KBM-7 (cell line): ENCODE measurements at regions not wholly inside any gene's neighbourhood (a gene's known extent, or its start where the extent isn't known, plus 50 kb on each side); places are given as distances from the start of the nearest gene placed in this dataset.
A peak's percentile ranks its signal among the peaks of the same experiment; 100 is the strongest.
"Not testable (repeated sequence)": the region's sequence is repeated elsewhere in the genome, so short reads cannot be mapped to it uniquely, and the experiment has no call there.

ENCODE experiments used
- DNase-seq: peaks from one replicate; pipeline ENCODE4 v3.0.0-alpha.2; 2015
- in situ Hi-C: fragments of 300-500 bp; cut with MboI; formaldehyde crosslinking; loops from 2 replicates; pipeline ENCODE4 v1.14.3; 2020; ENCODE audit warnings: low sequenced_read_pairs, low pct_unique_long_range_greater_than_20kb, mixed read lengths

DNA sequence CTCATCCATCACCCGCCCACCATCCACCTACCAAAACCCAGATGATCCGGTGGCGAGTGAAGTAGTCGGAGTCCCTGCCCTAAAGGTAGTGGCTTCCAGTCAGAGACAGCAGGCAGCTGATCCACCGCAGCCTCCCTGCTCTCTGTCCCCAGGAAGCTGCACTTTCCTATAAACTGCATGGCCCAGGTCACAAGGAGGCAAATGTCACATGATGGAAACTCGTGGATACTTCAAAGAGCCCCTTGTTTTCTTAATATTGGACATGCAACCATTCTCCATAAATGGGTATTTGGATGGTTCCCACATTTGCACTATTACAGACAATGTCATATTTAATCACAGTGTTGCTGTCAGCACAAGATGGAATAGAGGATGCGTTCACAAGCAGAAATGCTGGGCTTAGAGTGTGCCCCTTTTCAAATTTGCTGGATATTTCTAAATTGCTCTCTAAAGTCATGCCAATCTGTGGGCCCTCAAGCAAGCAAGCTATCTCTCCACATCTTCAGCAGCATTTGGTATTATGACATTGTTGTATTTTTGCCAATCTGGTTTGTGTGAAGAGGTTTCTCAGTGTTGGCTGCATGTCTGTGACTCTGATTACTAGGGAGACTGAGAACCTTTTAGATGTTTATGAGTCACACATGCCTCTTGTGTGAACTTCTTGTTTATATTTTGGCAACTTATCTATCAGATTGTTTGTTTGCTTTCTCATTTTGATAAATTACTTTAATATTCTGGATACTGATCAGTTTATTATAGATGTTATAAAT, 822.0 kb downstream of the TNS3 start:
- DNase-seq = no peak

DNA sequence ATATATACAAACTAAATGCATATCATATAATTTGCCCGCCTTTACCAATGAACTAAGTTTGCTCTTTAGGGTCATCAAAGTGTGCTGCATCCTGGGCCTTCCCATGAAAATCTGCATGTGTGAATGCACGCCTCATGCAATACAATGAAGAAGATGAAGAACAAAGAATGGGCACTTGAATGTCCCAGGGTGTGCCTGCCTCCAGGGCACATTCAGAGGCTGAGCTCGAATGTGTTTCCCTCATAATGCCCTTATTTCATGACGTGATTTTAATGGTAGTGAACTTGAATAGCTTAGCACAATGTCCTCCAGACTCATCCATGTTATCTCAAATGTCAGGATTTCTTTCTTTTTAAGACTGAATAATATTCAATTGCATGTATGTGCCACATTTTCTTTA, 824.9 kb downstream of the TNS3 start:
- DNase-seq = no peak
- in situ Hi-C loops = no loop called here

More for the DNA sequence above, 822.0 kb downstream of the TNS3 start:
- in situ Hi-C loops = no loop called here

DNA sequence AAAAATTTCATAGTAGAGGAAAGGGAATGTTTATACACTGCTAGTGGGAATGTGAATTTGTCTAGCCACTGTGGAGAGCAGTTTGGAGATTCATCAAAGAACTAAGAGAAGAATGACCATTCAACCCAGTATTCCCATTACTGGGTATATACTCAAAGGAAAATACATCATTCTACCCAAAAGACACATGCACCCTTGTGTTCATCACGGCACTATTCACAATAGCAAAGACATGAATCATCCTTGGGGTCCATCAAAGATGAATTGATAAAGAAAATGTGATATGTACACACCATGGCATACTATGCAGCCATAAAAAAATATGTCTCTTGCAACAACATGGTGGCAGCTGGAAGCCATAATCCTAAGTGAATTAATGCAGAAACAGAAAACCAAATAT, 825.7 kb downstream of the TNS3 start:
- in situ Hi-C loops = no loop called here
- DNase-seq = no peak

DNA sequence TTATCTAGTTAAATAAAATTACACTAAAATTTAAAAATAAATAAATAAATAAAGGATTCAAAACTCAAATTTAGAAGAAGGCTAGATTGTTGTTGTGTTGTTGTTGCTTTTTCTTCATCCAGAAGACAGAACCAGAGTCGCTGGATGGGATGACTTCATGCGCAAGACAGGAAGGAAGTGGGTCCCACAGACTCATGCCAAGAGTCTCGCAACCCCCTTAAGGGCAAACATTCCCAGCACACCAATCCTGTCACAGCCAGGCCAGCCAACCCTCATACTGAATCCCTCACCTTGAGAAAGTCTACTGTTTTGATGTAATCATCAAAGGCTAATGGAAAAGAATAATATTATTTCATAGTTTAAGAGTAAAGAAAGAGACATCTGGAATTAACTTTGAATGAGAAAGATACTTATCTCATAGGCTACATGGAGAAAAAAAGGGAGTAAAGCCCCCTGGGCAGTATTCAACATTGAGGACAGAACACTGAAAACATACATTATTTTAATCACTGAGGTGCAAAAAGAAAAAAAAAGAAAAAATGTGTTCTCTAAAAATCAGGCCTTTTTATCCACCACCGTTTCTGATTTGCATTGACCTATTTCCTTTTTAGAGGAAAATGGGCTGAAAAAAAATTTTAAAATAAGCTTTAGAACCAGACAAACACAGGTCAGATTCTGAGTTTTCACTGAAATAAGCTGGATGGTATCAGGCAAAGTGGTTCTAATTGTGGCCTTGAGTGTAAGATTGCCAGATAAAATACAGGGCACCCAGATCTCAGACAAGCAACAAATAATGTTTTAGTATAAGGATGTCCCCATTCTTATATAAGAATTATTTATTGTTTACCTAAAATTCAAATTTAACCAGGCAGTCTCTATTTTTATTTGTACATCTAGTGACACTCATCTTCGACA, 826.5 kb downstream of the TNS3 start:
- in situ Hi-C loops = no loop called here
- DNase-seq = no peak

DNA sequence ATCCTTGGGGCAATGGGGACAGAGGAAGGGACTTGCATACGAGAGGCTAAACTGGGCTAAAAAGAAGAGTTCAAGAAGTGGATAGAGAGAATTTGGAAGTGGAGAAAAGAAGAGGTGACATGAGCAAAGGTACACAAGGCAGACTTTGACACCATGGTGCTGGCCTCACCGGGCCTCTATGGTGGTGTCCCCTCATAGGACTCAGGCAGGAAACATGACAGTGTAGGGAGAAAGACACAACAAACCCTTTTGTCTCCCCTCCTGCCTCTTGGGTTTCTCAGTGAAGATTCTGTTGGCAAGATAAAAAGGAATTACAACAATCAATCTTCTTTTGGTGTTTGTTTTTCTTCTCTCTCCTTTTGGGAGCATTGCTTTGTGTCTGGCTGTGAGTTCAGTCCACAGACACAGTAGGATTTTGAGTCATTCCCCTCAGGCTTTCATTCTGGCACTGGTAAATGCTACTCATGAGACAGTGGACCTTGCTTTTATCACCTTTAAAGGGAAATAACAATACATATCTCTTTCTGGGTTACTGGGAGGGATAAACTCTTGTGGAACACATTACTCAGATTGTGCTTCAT, 827.7 kb downstream of the TNS3 start:
- in situ Hi-C loops = no loop called here

DNA sequence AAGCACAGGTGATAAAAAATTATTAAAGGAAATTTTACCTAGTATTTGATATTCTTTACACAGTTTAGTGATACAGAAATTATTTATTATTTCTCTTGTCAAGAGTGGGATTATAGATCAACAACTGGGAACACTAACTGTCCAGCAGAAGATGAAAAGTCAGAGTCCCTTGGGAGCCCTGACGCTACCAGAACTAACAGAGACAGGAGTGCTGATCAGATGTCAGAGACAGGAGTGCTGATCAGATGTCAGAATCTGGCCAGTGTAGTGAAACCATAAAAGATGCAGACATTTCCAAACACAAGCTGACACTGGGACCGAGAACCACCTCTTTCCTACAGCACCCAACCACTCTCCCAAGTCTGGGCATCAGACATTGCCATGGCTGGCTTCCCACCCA, 828.2 kb downstream of the TNS3 start:
- no peak for DNase-seq
- in situ Hi-C loops = no loop called here

More for the DNA sequence above, 827.7 kb downstream of the TNS3 start:
- no peak for DNase-seq

DNA sequence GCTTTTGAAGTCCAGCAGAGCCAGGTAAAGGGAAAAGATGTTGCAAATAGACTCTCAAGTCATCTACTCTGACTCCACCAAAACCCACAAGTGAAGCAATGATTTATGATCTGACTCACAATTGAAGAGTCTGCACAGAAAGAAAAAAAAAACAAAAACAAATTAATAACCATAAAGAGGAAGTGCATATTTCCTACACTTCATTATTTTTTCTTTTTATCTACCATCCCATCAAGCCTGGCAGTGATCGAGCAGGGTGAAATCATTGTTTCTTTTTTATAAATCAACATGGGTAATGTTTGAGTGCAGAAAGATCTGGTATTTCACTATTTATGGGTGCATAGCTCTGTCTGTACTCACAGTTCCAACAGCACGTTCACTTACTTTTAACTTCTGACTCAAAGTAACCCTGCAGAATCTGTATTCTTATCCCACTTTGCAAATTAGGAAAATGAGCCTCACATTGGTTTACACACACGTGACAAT, 829.0 kb downstream of the TNS3 start:
- in situ Hi-C loops = no loop called here
- peak; percentile 1 for DNase-seq

DNA sequence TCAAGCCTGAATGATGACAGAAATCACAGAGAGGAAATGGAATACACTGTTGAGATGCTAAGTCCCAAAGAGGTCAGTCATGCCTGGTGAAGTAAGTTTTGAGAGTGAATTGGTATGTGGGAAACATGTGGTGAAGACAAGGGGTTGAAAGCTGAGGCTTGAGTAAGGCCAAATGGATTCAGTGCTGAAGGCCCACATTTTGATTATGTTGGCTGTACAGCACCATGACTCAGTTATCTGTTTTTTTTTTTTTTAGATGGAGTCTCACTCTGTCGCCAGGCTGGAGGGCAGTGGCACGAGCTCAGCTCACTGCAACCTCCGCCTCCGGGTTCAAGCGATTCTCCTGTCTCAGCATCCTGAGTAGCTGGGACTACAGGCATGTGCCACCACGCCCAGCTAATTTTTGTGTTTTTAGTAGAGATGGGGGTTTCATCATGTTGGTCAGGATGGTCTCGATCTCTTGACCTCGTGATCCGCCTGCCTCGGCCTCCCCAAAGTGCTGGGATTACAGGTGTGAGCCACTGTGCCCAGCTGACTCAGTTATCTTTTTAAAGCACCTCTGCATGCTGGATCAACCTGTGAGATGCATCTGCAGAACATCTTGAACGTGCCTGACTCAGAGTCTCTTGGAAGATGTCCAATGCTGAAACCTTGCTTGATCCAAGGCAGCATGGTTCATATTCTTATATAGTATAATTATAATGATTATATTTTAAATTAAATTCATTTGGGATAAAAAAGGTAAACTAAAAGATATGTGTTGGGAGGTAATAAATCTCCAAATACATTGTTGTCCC, 829.8 kb downstream of the TNS3 start:
- in situ Hi-C loops, DNase-seq: not testable (repeated sequence)

DNA sequence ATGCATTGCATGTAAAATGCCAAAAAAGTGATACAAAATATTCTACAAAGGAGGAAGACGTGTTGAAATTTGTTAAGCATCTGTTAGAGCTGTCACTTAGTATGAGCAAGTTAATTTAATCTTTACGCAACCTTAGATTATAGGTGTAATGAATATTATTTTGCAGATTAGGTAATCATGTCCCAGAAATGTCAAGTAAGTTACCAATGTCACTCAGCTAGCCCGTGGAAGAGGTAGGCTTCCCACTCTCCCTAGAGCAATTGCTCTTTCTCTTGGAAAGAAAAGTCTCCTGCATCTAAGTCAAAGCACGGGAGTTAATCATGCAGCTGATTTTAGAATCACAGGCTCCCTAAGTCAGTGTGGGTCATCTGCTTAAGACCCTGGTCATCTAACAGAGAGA, 830.4 kb upstream of the IGFBP3 start:
- no peak for DNase-seq
- in situ Hi-C loops = no loop called here

DNA sequence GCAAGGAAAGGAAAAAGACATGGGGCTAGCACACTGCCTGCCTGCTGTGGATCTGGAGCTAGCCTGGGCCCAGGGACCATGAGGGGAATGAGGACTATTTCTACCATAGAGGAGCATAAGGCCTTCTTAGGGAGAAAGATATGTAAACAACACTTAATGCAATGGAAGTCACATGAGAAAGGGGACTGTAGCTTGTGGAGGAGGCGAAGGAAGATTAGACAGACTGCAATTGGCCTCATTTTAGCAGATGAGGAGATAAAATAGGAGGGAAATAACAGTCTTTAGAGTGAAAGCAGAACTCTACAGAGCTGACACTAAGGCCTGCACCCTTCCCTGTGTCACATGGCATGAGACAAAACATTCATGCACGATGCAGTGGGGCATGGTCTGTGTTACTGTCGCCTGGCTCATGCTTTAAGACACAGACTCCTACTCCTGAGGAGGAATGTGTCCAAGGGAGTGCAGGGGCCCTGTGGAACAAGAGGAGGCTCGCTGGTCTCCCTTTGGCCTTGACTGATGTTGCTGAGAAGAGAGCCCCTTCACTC, 829.3 kb upstream of the IGFBP3 start:
- no peak for DNase-seq

DNA sequence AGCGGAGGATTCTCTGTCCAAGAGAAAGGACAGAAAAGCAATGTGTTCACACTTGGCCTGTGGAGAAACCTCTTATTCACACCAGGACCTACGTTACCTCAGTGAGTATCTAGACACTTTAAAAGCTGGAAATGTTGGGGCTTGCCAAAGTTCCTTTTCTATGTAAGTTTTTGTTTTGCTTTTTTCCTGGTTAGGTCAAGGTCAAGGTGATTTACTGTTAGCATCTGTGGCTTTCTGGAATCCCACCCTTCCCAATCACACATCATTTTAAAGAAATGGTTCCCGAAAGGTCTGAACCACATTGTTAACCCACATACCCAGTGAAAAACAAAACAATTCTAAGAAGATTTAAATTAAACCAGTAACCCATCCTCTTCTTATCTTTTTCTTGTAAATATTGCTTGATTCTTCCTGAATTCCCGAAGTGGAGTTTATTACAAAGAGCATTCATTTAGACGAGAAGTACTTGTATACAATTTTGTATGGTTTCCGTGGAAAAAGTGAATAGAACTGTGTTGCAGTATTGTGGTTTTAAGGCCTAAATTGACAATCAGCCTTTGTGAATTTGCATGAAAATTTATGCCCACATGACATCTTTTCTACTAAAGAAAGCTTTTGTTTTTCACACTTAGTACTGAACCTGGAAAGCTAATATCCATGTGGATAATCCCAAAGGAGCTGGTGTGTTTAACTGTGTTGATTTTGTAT, 827.0 kb upstream of the IGFBP3 start:
- in situ Hi-C loops = no loop called here
- no peak for DNase-seq

More for the DNA sequence above, 829.3 kb upstream of the IGFBP3 start:
- in situ Hi-C loops = no loop called here

DNA sequence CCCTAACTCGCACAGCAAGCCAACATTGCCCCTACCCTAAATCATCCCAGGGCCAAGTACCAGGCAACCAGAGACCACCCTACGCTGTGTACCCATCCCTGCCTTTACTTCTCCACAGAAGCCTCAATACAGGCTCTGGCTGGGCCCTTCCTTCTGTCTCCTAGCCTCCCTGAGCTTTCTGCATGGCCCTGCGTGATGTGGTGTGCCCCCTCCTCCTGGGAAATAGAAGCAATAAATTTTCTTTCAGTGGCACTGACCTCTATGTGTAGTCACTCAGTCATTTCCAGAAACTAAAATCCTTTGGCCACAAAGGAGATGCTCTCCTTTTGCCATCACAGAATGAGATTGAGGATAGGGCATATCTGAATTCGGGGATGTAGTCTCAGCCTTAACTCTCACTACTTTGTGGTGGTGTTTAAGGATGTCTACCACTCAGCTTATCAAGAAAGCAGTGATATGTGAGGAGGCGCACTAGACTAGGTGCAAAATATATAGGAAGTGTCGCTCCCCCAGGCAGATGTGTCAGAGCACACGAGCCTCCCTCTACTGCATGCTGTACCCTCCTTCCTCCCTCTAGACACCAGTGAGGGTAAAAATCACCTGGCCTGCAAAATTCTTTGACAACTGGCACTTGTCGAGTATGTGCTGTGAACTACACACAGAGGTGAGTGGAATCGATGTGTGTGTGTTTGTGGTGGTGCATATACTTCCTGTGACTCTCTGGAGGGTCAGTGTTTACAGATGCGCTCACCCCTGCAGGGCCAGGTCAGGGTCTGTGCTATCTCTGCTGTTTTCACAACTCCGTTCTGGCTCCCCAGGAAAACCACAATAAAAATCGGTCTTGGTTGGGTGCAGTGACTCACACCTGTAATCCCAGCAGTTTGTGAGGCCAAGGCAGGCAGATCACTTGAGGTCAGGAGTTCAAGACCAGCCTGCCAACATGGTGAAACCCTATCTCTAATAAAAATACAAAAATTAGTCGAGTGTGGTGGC, 825.9 kb upstream of the IGFBP3 start:
- no peak for DNase-seq
- in situ Hi-C loops = no loop called here

DNA sequence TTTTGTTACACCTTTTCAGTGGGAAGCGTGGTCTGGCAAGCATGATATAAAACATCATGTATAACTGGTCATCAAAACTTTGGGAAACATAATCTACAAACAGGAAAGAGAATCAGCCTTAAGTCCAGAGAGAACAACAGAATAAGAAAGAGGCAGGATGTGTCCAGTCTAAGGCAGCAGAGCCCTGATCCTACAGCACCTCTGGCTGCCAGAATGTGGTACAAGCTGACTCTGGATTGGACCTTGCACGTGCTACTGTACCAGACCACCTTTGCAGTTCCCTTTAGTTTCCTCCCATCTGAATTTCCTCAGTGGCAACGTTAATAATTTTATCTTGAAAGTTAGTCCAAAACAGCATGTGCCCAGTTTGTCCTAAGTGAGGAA, 824.6 kb upstream of the IGFBP3 start:
- no peak for DNase-seq
- in situ Hi-C loops = no loop called here

DNA sequence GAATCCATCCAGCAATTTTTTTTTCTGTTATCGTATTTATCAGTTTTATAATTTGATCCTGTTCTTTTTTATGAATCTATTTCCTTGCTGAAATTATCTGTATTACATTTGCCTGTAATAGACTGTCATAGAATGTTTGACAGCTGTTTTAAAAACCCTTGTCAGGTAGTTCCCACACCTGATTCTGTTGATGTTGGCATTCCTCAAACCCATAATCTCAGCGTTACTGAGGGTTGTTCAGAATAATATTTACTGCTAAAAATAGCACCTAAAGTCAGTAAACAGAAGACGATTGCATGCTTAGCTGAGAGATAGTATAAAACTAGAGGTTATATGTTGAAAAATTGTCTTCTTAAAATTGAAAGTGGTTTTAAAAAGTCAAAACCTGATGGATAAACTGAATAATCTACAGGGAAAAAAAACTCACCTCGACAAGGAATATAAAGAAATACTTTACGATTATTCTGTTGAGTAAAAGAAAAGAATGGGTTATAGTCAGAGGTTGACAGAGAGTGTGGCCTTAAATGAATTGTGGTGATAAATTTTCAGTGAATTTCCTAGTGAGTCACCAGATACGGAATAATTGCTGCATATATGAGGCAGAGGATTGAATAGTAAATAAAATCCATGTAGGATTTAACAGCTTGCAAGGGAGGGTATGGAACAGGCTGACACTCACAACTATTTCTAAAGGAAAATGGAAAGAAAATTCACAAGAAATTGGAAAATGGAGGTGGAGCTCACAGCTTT, 824.1 kb upstream of the IGFBP3 start:
- DNase-seq = no peak
- in situ Hi-C loops = no loop called here

DNA sequence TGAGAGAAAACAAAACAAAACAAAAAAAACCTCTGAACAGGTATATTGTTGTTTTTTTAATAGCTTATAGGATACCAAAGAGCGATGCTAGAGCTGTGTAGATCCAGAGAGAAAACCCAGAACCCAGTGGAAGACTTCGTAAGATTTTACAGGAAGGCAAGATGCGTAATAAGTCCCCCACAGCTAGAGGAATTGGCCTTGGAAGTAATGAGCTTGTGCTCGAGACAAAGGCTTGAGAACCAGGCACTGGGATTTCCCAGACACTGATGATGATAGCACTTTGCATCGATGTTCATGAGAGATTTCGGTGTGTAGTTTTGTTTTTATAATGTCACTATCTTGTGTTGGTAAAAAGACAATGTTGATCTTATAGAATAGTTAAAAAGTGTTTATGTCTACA, 821.5 kb upstream of the IGFBP3 start:
- in situ Hi-C loops = no loop called here
- no peak for DNase-seq

DNA sequence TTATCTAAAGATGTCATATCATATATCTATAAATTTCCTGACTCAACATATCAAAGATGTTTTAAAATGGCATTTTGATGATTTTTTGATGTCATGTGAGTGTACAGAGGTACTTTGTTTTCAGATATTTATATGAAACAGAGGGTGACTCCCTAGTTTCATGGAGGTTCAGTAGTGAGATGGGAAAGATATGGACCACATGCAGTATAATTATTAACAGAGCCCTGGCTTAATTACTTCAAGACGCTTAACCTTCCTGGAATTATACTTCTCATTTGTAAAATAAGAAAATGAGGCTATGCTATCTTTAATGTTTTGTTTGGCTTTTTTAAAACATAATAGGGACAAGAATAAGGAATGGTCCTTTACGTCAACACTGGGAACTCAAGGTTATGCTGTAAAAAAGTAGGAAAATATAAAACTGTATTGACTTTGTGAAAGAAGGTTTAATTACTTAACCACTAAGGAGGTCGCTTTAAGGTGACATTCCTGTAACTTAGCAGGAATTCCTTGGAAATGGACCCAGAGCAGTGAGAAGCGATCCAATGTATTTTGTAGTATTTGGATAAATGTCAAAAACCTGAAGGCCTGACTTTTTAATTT, 821.0 kb upstream of the IGFBP3 start:
- in situ Hi-C loops = no loop called here
- no peak for DNase-seq
